CD4-positive, alpha-beta T cell (primary cell): ENCODE measurements at regions not wholly inside any gene's neighbourhood (a gene's known extent, or its start where the extent isn't known, plus 50 kb on each side); places are given as distances from the start of the nearest gene placed in this dataset.

Source experiments
- ATAC-seq: fragments of 200-7000 bp; cut with Tn5 transposase; one replicate; pipeline ENCODE4 v1.10.0; 2022; ENCODE audit warnings: mild to moderate bottlenecking; ENCODE audit not compliant: poor library complexity
- CTCF ChIA-PET: fragments of 350-600 bp; sonication (Branson Sonifier 250); formaldehyde crosslinking; loops from one replicate; lab custom pipeline; 2021; ENCODE audit warnings: antibody characterized with exemption, inconsistent platforms; lab: Charles Lee
- POLR2A ChIA-PET: fragments of 350-600 bp; sonication (Branson Sonifier 250); formaldehyde crosslinking; loops from one replicate; lab custom pipeline; 2021; ENCODE audit warnings: antibody characterized with exemption, inconsistent platforms; lab: Charles Lee
- DNase-seq, 14 experiments: peaks; one replicate each; pipeline ENCODE4 v3.0.0-alpha.2; 2013 to 2020; ENCODE audit warnings: mixed read lengths in 2 of 14
- H3K27ac ChIP-seq, 2 donors: one replicate each; pipeline versions ENCODE4 v1.5.1 to v1.7.0; 2013; ENCODE audit warnings: low read length in 2 of 2, low read depth in 1 of 2, mild to moderate bottlenecking in 1 of 2
- H3K27me3 ChIP-seq, 2 experiments: 1 replicate in 1 of 2; 2 replicates in 1 of 2; pipeline versions ENCODE4 v1.6.1 to v1.7.0; 2013; ENCODE audit warnings: low read length in 2 of 2, control low read depth in 1 of 2, mild to moderate bottlenecking in 1 of 2, moderate library complexity in 1 of 2; ENCODE audit not compliant: insufficient read depth in 2 of 2, control insufficient read depth in 1 of 2
- H3K36me3 ChIP-seq: one replicate; pipeline ENCODE4 v1.6.1; 2013; ENCODE audit warnings: low read length, control low read depth; ENCODE audit not compliant: insufficient read depth
- H3K4me1 ChIP-seq: one replicate; pipeline ENCODE4 v1.6.1; 2013; ENCODE audit warnings: low read length, control low read depth; ENCODE audit not compliant: insufficient read depth
- H3K4me3 ChIP-seq: one replicate; pipeline ENCODE4 v1.5.1; 2013; ENCODE audit warnings: mild to moderate bottlenecking, low read length, moderate library complexity
- H3K9me3 ChIP-seq, 2 experiments: 1 replicate in 1 of 2; 2 replicates in 1 of 2; pipeline versions ENCODE4 v1.6.1 to v1.7.0; 2013; ENCODE audit warnings: low read length in 2 of 2, mild to moderate bottlenecking in 2 of 2, control low read depth in 1 of 2, moderate library complexity in 1 of 2; ENCODE audit not compliant: control insufficient read depth in 1 of 2, insufficient read depth in 1 of 2
- H3K27ac Mint-ChIP-seq: one replicate; pipeline ENCODE4 v1.8.0; 2020; ENCODE audit warnings: mixed read lengths
- H3K27me3 Mint-ChIP-seq: one replicate; pipeline ENCODE4 v1.8.0; 2021; ENCODE audit warnings: mixed read lengths
- H3K36me3 Mint-ChIP-seq: one replicate; pipeline ENCODE4 v1.8.0; 2021; ENCODE audit warnings: low read depth, mixed read lengths
- H3K4me1 Mint-ChIP-seq: one replicate; pipeline ENCODE4 v1.8.0; 2021; ENCODE audit warnings: low read depth, mixed read lengths
- H3K4me3 Mint-ChIP-seq: one replicate; pipeline ENCODE4 v1.8.0; 2020; ENCODE audit warnings: mild to moderate bottlenecking, mixed read lengths
- H3K9me3 Mint-ChIP-seq: one replicate; pipeline ENCODE4 v1.8.0; 2020; ENCODE audit warnings: mixed read lengths
- CTCF ChIP-seq: fragments of 200-600 bp; IDR thresholded peaks from one replicate; pipeline ENCODE4 v1.8.0; 2022; ENCODE audit warnings: antibody characterized with exemption, mild to moderate bottlenecking
- intact Hi-C, 2 experiments: fragments of 100-400 bp; cut with DNase I in 1 of 2; cut with micrococcal nuclease in 1 of 2; formaldehyde crosslinking; loops; one replicate each; pipeline versions ENCODE4 v1.15.1 to v1.9.0; 2023 to 2025; cut with DNase I, micrococcal nuclease

GRCh38 chr2:216553482-216554240 lies 55.0 kb downstream of the RPL37A start:
- H3K9me3 ChIP-seq = no peaks in the 10 kb centered on the region
- Mint-ChIP-seq H3K27me3 (no peaks in the 10 kb centered on the region), H3K36me3 (no peaks in the 10 kb centered on the region), H3K9me3 (no peaks in the 10 kb centered on the region), H3K27ac (no peak overlapping the region), H3K4me1 (no peaks in the 10 kb centered on the region), H3K4me3 (no peak overlapping the region)
- no peak overlapping the region for H3K27ac ChIP-seq
- no peak for DNase-seq
- ChIA-PET CTCF (no interaction called here), POLR2A (no interaction called here)
- H3K4me1 ChIP-seq = peaks cover 2% of the 10 kb centered on the region
- H3K4me3 ChIP-seq = no peak overlapping the region
- H3K36me3 ChIP-seq = no peaks in the 10 kb centered on the region
- no peak for TF ChIP-seq CTCF
- ATAC-seq = no peak
- intact Hi-C loops = no loop called here
- no peaks in the 10 kb centered on the region for H3K27me3 ChIP-seq

DNA sequence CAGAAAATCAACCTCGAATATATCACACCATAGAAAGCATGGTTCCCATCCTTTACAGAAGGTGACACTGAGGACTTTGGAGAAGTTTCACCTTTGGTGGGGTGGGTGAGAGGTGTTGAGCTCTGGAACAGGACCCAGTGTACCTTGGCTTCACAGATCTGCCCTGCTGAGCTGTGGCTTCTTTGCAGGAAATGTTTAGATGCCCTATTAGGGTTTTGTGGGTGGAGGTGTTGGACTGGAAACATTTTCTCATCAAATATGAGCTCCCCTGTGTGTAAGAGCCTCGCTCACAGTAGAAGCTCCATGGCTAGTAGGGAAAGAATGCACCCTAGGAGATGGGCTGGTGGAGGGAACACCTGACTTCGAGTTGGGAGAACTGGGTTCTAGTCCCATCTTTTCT lies 55.6 kb downstream of the RPL37A start:
- Mint-ChIP-seq H3K27ac (no peak overlapping the region), H3K4me1 (no peaks in the 10 kb centered on the region), H3K9me3 (no peaks in the 10 kb centered on the region), H3K27me3 (no peaks in the 10 kb centered on the region), H3K4me3 (no peak overlapping the region), H3K36me3 (no peaks in the 10 kb centered on the region)
- ATAC-seq = no peak
- H3K27me3 ChIP-seq = no peaks in the 10 kb centered on the region
- H3K4me1 ChIP-seq = peaks cover 2% of the 10 kb centered on the region
- no peaks in the 10 kb centered on the region for H3K9me3 ChIP-seq
- H3K4me3 ChIP-seq = no peak overlapping the region
- intact Hi-C loops = no loop called here
- no peak overlapping the region for H3K27ac ChIP-seq
- no peaks in the 10 kb centered on the region for H3K36me3 ChIP-seq
- TF ChIP-seq CTCF = no peak
- ChIA-PET POLR2A (no interaction called here), CTCF (no interaction called here)
- DNase-seq = peak in 3 of 14 experiments; percentile 2 to 60 (median 3)

- no peak for TF ChIP-seq CTCF
- H3K27ac ChIP-seq = no peak overlapping the region
- H3K4me3 Mint-ChIP-seq = no peak overlapping the region
Observed at GRCh38 chr2:216554755-216555154, 56.1 kb downstream of the RPL37A start.

More at GRCh38 chr2:216554755-216555154, 56.1 kb downstream of the RPL37A start:
- ATAC-seq (no peak), DNase-seq (no peak)
- Histone ChIP-seq H3K9me3 (no peaks in the 10 kb centered on the region), H3K4me3 (no peak overlapping the region), H3K4me1 (peaks cover 2% of the 10 kb centered on the region), H3K27me3 (no peaks in the 10 kb centered on the region), H3K36me3 (no peaks in the 10 kb centered on the region)
- ChIA-PET POLR2A (no interaction called here), CTCF (no interaction called here)
- Mint-ChIP-seq H3K36me3 (no peaks in the 10 kb centered on the region), H3K9me3 (no peaks in the 10 kb centered on the region), H3K27ac (no peak overlapping the region), H3K4me1 (no peaks in the 10 kb centered on the region), H3K27me3 (no peaks in the 10 kb centered on the region)
- intact Hi-C loops = no loop called here
